Sigmoid colon (tissue), 6 donors: ENCODE measurements at regions not wholly inside any gene's neighbourhood (a gene's known extent, or its start where the extent isn't known, plus 50 kb on each side); places are given as distances from the start of the nearest gene placed in this dataset.

Experiments
- DNase-seq: peaks from one replicate; pipeline ENCODE4 v3.0.0-alpha.2; 2019
- H3K27ac ChIP-seq, 4 donors: fragments of 200-600 bp; sonication (generic); one replicate each; pipeline ENCODE4 v1.5.1; 2016 to 2019; ENCODE audit warnings: mild to moderate bottlenecking in 1 of 4
- H3K27me3 ChIP-seq, 3 donors: fragments of 200-600 bp; sonication (generic); one replicate each; pipeline ENCODE4 v1.5.1; 2019; ENCODE audit warnings: mild to moderate bottlenecking in 1 of 3
- H3K36me3 ChIP-seq, 4 donors: fragments of 200-600 bp; sonication (generic); one replicate each; pipeline ENCODE4 v1.5.1; 2016 to 2019
- H3K4me1 ChIP-seq, 4 donors: fragments of 200-600 bp; sonication (generic); one replicate each; pipeline ENCODE4 v1.5.1; 2017 to 2019
- H3K4me3 ChIP-seq, 4 donors: fragments of 200-600 bp; sonication (generic); one replicate each; pipeline ENCODE4 v1.5.1; 2017 to 2019; ENCODE audit warnings: mild to moderate bottlenecking in 2 of 4, moderate library complexity in 1 of 4
- H3K9me3 ChIP-seq, 4 donors: fragments of 200-600 bp in 3 of 4; sonication (generic) in 3 of 4; one replicate each; pipeline versions ENCODE4 v1.5.1 to v1.6.1; 2013 to 2019
- CTCF ChIP-seq, 4 experiments: fragments of 450-650 bp in 3 of 4; fragments of 200-600 bp in 1 of 4; IDR thresholded peaks; one replicate each; pipeline ENCODE4 v1.5.1; 2016 to 2019; ENCODE audit warnings: antibody characterized with exemption in 4 of 4, mild to moderate bottlenecking in 3 of 4, moderate library complexity in 2 of 4
- EP300 ChIP-seq, 4 donors: sonication (generic); formaldehyde crosslinking; IDR thresholded peaks; one replicate each; pipeline ENCODE4 v1.6.1; 2017; ENCODE audit warnings: antibody characterized with exemption in 4 of 4
- POLR2A ChIP-seq, 2 donors: fragments of 450-650 bp; IDR thresholded peaks; one replicate each; pipeline ENCODE4 v1.6.1; 2016; ENCODE audit warnings: antibody characterized with exemption in 2 of 2, mild to moderate bottlenecking in 2 of 2, moderate library complexity in 2 of 2
- POLR2AphosphoS5 ChIP-seq, 4 donors: sonication (generic); formaldehyde crosslinking; IDR thresholded peaks; one replicate each; pipeline ENCODE4 v1.6.1; 2017; ENCODE audit warnings: antibody characterized with exemption in 4 of 4
- WGBS, 2 donors: extraction: QIAGEN DNeasy Blood & Tissue Kit; methylation state at CpG; one replicate each; pipeline ENCODE4 v1.1.7; 2013; 5-methylcytosine and 5-hydroxymethylcytosine counted together
- intact Hi-C: fragments of 100-400 bp; cut with DNase I; formaldehyde crosslinking; loops from one replicate; pipeline ENCODE4 v1.15.1; 2023
- donor health status: healthy with polysubstance abuse.
- donor health status: healthy.

DNA sequence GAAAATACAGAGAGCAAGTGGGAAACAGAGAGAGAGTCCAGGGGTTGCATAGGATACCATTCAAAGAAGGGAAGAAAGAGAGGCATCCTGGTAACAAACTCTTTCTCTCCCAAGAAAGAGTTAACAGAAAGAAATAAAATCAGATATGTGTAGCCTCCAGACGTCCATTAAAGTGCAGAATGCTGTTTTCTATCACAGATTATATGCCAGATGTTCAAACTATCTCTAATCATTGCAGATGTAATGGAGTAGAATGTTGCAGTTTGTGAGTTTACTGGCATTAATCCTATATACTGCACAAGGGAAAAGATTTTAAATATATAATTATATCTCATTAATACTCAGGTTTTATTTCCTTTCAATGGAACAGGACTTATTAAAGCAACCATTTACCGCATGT, 369.4 kb downstream of the ZNF536 start:
- Histone ChIP-seq H3K9me3 (no peaks in the 10 kb centered on the region), H3K27me3 (peaks cover 0 to 5% (median 0%) of the 10 kb centered on the region in 3 donors), H3K4me1 (no peaks in the 10 kb centered on the region), H3K27ac (no peak overlapping the region), H3K36me3 (no peaks in the 10 kb centered on the region), H3K4me3 (no peak overlapping the region)
- TF ChIP-seq CTCF (IDR thresholded peaks at IDR 0.05) (no peak), POLR2AphosphoS5 (IDR thresholded peaks at IDR 0.05) (no peak), EP300 (IDR thresholded peaks at IDR 0.05) (no peak), POLR2A (IDR thresholded peaks at IDR 0.05) (no peak)
- whole genome bisulfite sequencing, 2 donors = 43 to 54% methylated on average over 2 of the region's 2 CpGs
- intact Hi-C loops = no loop called here
- no peak for DNase-seq

GRCh38 chr19:30739394-30739793, 367.2 kb downstream of the ZNF536 start:
- TF ChIP-seq CTCF (IDR thresholded peaks at IDR 0.05) (no peak), POLR2A (IDR thresholded peaks at IDR 0.05) (no peak), POLR2AphosphoS5 (IDR thresholded peaks at IDR 0.05) (no peak)
- H3K27ac ChIP-seq = no peak overlapping the region
- no peaks in the 10 kb centered on the region for H3K4me1 ChIP-seq
- H3K27me3 ChIP-seq = peaks cover 0 to 4% (median 0%) of the 10 kb centered on the region in 3 donors
- H3K4me3 ChIP-seq = no peak overlapping the region
- 78 to 84% methylated on average over 5 of the region's 5 CpGs for WGBS, 2 donors
- intact Hi-C loops = no loop called here
- DNase-seq = no peak
- no peaks in the 10 kb centered on the region for H3K36me3 ChIP-seq
- no peaks in the 10 kb centered on the region for H3K9me3 ChIP-seq

DNA sequence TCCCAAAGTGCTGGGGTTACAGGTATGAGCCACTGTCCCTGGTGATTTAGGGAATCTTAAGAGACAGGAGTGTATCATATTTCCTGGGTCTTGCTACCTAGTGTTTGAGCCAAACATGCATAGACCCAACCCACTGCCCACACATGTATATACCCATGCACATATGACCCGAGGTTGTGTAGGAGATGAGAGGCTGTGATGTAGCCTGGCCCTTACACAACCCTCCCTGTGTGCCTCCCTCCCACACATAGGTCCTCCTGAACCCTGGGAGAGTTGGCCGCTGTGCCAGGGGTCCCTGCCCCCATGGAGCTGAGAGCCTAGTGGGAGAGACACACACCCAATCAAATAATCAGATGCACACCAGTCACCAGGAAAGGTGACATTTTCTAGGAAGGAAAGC, 365.9 kb downstream of the ZNF536 start:
- TF ChIP-seq EP300 (IDR thresholded peaks at IDR 0.05) (no peak), POLR2AphosphoS5 (IDR thresholded peaks at IDR 0.05) (no peak), POLR2A (IDR thresholded peaks at IDR 0.05) (no peak), CTCF (IDR thresholded peaks at IDR 0.05) (no peak)
- Histone ChIP-seq H3K36me3 (no peaks in the 10 kb centered on the region), H3K9me3 (no peaks in the 10 kb centered on the region), H3K27me3 (no peaks in the 10 kb centered on the region), H3K27ac (no peak overlapping the region), H3K4me3 (no peak overlapping the region), H3K4me1 (no peaks in the 10 kb centered on the region)
- 60 to 90% methylated on average over 2 of the region's 2 CpGs for WGBS, 2 donors
- no peak for DNase-seq
- intact Hi-C loops = no loop called here

DNA sequence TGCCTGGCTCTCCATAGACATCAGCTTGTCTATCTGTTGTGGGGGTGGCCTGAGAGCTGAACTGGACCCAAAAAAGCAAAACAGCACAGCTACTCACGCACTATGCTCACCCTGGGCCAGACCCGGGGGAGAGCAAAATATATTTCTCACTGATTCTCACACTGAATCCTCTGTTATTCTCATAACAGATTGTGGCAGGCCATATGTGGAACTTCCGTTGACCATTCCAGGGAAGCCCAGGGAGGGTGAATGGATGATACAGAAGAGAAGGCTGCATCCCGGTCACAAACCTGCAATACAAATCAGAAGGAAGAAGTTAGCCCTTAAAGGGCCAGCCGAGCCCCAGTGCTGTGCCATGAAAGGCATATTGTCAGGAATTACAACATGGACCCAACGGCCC, 362.5 kb downstream of the ZNF536 start:
- Histone ChIP-seq H3K9me3 (no peaks in the 10 kb centered on the region), H3K27ac (no peak overlapping the region), H3K4me3 (no peak overlapping the region), H3K27me3 (no peaks in the 10 kb centered on the region), H3K36me3 (no peaks in the 10 kb centered on the region), H3K4me1 (no peaks in the 10 kb centered on the region)
- no peak for DNase-seq
- 57 to 70% methylated on average over 6 of the region's 6 CpGs for WGBS, 2 donors
- TF ChIP-seq EP300 (IDR thresholded peaks at IDR 0.05) (no peak), CTCF (IDR thresholded peaks at IDR 0.05) (no peak), POLR2A (IDR thresholded peaks at IDR 0.05) (no peak), POLR2AphosphoS5 (IDR thresholded peaks at IDR 0.05) (no peak)
- intact Hi-C loops = no loop called here

- no peak for TF ChIP-seq POLR2A (IDR thresholded peaks at IDR 0.05)
- TF ChIP-seq POLR2AphosphoS5 (IDR thresholded peaks at IDR 0.05) = no peak
- no peak for TF ChIP-seq EP300 (IDR thresholded peaks at IDR 0.05)
- TF ChIP-seq CTCF (IDR thresholded peaks at IDR 0.05) = no peak
- H3K27me3 ChIP-seq = no peaks in the 10 kb centered on the region
- no peaks in the 10 kb centered on the region for H3K9me3 ChIP-seq
- no peak overlapping the region for H3K27ac ChIP-seq
- intact Hi-C loops = no loop called here
- H3K36me3 ChIP-seq = no peaks in the 10 kb centered on the region
- DNase-seq = no peak
- H3K4me3 ChIP-seq = no peak overlapping the region
- H3K4me1 ChIP-seq = no peaks in the 10 kb centered on the region
- 78 to 80% methylated on average over 15 of the region's 15 CpGs for WGBS, 2 donors
These were observed 361.8 kb downstream of the ZNF536 start for GRCh38 chr19:30733826-30734550.
